Mesendoderm (in vitro differentiated cells): ENCODE measurements at regions not wholly inside any gene's neighbourhood (a gene's known extent, or its start where the extent isn't known, plus 50 kb on each side); places are given as distances from the start of the nearest gene placed in this dataset.

Experiments used
- DNase-seq: peaks from one replicate; pipeline ENCODE4 v3.0.0; 2013
- H2AK5ac ChIP-seq: 2 replicates; pipeline ENCODE4 v1.6.1; 2013; ENCODE audit warnings: low read length, inconsistent platforms
- H2BK120ac ChIP-seq: 2 replicates; pipeline ENCODE4 v1.6.1; 2013; ENCODE audit warnings: low read depth, mild to moderate bottlenecking, low read length, moderate library complexity, mixed read lengths
- H2BK15ac ChIP-seq: replicated peaks from 2 replicates; pipeline ENCODE4 v1.6.1; 2013; ENCODE audit warnings: low read depth, mild to moderate bottlenecking, moderate library complexity
- H2BK5ac ChIP-seq: 2 replicates; pipeline ENCODE4 v1.6.1; 2013; ENCODE audit warnings: low read length, inconsistent platforms
- H3K18ac ChIP-seq: 2 replicates; pipeline ENCODE4 v1.6.1; 2013; ENCODE audit warnings: mild to moderate bottlenecking, low read length, mixed read lengths
- H3K23ac ChIP-seq: one replicate; pipeline ENCODE4 v1.6.1; 2013; ENCODE audit warnings: low read length
- H3K27ac ChIP-seq: 2 replicates; pipeline ENCODE4 v1.5.1; 2013; ENCODE audit warnings: low read depth, mild to moderate bottlenecking, inconsistent platforms, low read length, moderate library complexity
- H3K27me3 ChIP-seq: 2 replicates; pipeline ENCODE4 v1.6.1; 2013; ENCODE audit warnings: low read length, control low read depth, mild to moderate bottlenecking, inconsistent platforms; ENCODE audit not compliant: insufficient read depth, poor library complexity
- H3K36me3 ChIP-seq: 2 replicates; pipeline ENCODE4 v1.6.1; 2013; ENCODE audit warnings: low read length, inconsistent platforms; ENCODE audit not compliant: control insufficient read depth, insufficient read depth
- H3K4ac ChIP-seq: one replicate; pipeline ENCODE4 v1.6.1; 2013; ENCODE audit warnings: low read depth, mild to moderate bottlenecking, low read length, moderate library complexity
- H3K4me1 ChIP-seq: 2 replicates; pipeline ENCODE4 v1.6.1; 2013; ENCODE audit warnings: low read depth, low read length, inconsistent platforms; ENCODE audit not compliant: control insufficient read depth
- H3K4me2 ChIP-seq: 2 replicates; pipeline ENCODE4 v1.6.1; 2013; ENCODE audit warnings: low read length
- H3K4me3 ChIP-seq: 2 replicates; pipeline ENCODE4 v1.5.1; 2013; ENCODE audit warnings: mild to moderate bottlenecking, low read length
- H3K56ac ChIP-seq: one replicate; pipeline ENCODE4 v1.6.1; 2013; ENCODE audit warnings: low read length
- H3K79me1 ChIP-seq: 2 replicates; pipeline ENCODE4 v1.6.1; 2013; ENCODE audit warnings: low read length, inconsistent platforms
- H3K79me2 ChIP-seq: 2 replicates; pipeline ENCODE4 v1.6.1; 2013; ENCODE audit warnings: mild to moderate bottlenecking, low read length; ENCODE audit not compliant: control insufficient read depth, insufficient read depth
- H3K9ac ChIP-seq: 2 replicates; pipeline ENCODE4 v1.6.1; 2013; ENCODE audit warnings: low read length, inconsistent platforms
- H4K5ac ChIP-seq: one replicate; pipeline ENCODE4 v1.6.1; 2013; ENCODE audit warnings: low read length
- H4K8ac ChIP-seq: one replicate; pipeline ENCODE4 v1.6.1; 2013; ENCODE audit warnings: low read depth, mild to moderate bottlenecking, control low read depth, low read length, moderate library complexity
- WGBS: extraction: QIAGEN DNeasy Blood & Tissue Kit; methylation state at CpG from one replicate; pipeline ENCODE4 v1.1.7; 2013; ENCODE audit warnings: low lambda C conversion rate, missing lambda C conversion rate; ENCODE audit not compliant: insufficient coverage; ENCODE audit errors: extremely low coverage; 5-methylcytosine and 5-hydroxymethylcytosine counted together

DNA sequence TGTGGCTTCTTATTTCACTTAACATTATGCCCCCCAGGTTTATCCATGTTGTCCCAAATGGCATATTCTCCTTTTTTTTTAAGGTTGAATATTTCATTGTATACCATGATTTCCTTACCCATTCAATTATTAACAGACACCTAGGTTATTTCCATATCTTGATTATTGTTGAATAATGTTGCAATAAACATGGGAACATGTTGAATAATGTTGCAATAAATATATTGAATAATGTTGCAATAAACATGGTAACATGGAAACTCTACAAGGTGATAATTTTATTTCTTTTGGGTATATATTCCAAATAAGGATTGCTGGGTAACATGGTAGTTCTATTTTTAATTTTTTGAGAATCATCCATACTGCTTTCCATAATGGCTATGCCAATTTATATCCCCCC, 648.1 kb downstream of the MMUT start:
- H2BK120ac ChIP-seq, result no peak overlapping the region
- no peak overlapping the region for H2AK5ac ChIP-seq
- no peak overlapping the region for H2BK15ac ChIP-seq
- no peaks in the 10 kb centered on the region for H3K79me1 ChIP-seq
- H3K56ac ChIP-seq, result no peak overlapping the region
- no peak overlapping the region for H2BK5ac ChIP-seq
- H4K5ac ChIP-seq, result no peak overlapping the region
- no peak overlapping the region for H3K4me3 ChIP-seq
- no peak overlapping the region for H3K9ac ChIP-seq
- H3K36me3 ChIP-seq, result no peaks in the 10 kb centered on the region
- DNase-seq, result no peak
- H3K27ac ChIP-seq, result no peak overlapping the region
- no peak overlapping the region for H3K4me2 ChIP-seq
- H3K4ac ChIP-seq, result no peak overlapping the region
- no peak overlapping the region for H3K18ac ChIP-seq
- no peak overlapping the region for H3K23ac ChIP-seq
- no peaks in the 10 kb centered on the region for H3K4me1 ChIP-seq
- H4K8ac ChIP-seq, result no peak overlapping the region
- H3K79me2 ChIP-seq, result no peaks in the 10 kb centered on the region
- H3K27me3 ChIP-seq, result no peaks in the 10 kb centered on the region

DNA sequence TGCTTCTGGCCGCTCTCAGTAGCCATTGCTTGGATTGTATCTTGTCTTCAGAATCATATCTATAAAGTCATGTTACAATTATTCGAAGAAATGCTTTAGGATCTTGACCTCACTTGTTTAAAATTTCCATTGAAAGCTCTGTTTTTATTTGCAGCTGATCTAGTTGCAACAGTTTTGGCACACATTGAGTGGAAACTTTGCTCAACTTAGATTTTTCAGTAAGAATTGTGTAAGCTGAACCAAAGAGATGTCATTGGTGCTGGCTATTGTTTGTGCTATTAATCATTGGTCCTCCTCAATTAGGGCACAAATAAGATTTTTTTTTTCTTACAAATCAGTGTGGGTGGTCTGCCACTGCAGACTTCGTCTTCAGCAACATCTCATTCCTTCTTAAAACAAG, 649.2 kb downstream of the MMUT start:
- Histone ChIP-seq H3K27ac (no peak overlapping the region), H3K18ac (no peak overlapping the region), H3K27me3 (no peaks in the 10 kb centered on the region), H2BK5ac (no peak overlapping the region), H2BK120ac (no peak overlapping the region), H2AK5ac (no peak overlapping the region), H3K23ac (no peak overlapping the region), H3K79me1 (no peaks in the 10 kb centered on the region), H3K4me1 (no peaks in the 10 kb centered on the region), H4K8ac (no peak overlapping the region), H3K79me2 (no peaks in the 10 kb centered on the region), H3K4me3 (no peak overlapping the region), H3K9ac (no peak overlapping the region), H4K5ac (no peak overlapping the region), H3K36me3 (no peaks in the 10 kb centered on the region), H3K4me2 (no peak overlapping the region), H3K56ac (no peak overlapping the region), H2BK15ac (no peak overlapping the region), H3K4ac (no peak overlapping the region)
- no peak for DNase-seq
- no CpG with 5 or more reads among the region's 3 CpGs for WGBS

- no peak overlapping the region for H2AK5ac ChIP-seq
- no peaks in the 10 kb centered on the region for H3K36me3 ChIP-seq
- H3K79me1 ChIP-seq, result no peaks in the 10 kb centered on the region
- no peak overlapping the region for H3K18ac ChIP-seq
- no peak overlapping the region for H4K5ac ChIP-seq
- no peak overlapping the region for H3K23ac ChIP-seq
- no peaks in the 10 kb centered on the region for H3K27me3 ChIP-seq
- H3K4me3 ChIP-seq, result no peak overlapping the region
- H3K9ac ChIP-seq, result no peak overlapping the region
- H3K4ac ChIP-seq, result no peak overlapping the region
- no peaks in the 10 kb centered on the region for H3K4me1 ChIP-seq
- H2BK5ac ChIP-seq, result no peak overlapping the region
- no peaks in the 10 kb centered on the region for H3K79me2 ChIP-seq
- WGBS, result no CpG with 5 or more reads among the region's 2 CpGs
- no peak overlapping the region for H4K8ac ChIP-seq
- H2BK120ac ChIP-seq, result no peak overlapping the region
- no peak overlapping the region for H3K4me2 ChIP-seq
- no peak overlapping the region for H2BK15ac ChIP-seq
- H3K56ac ChIP-seq, result no peak overlapping the region
- H3K27ac ChIP-seq, result no peak overlapping the region
- no peak for DNase-seq
Measured at GRCh38 chr6:48809700-48810099, 653.4 kb downstream of the MMUT start.

DNA sequence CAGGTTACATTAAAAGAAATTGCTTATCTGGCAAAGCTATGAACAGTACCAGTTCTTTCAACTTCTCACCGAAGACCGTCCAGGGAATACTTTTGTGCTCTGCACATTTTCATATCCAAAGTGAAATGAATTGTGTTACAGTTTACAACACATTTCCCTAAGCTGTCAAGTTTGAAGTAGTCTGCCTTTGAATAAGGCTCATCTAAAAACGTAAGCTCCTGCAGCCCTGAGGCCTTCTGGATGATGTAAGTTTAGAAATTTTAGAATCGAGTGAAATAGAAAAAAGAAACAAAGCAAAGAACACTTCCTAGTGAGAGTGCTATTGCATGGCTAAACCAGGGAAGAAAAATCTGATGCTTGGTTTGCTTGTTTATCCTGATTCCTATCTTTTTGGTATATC, 653.8 kb downstream of the MMUT start:
- no peak overlapping the region for H3K4me3 ChIP-seq
- no peak overlapping the region for H3K56ac ChIP-seq
- no peaks in the 10 kb centered on the region for H3K27me3 ChIP-seq
- H3K23ac ChIP-seq, result no peak overlapping the region
- H3K27ac ChIP-seq, result no peak overlapping the region
- no peak overlapping the region for H3K4me2 ChIP-seq
- no peak for DNase-seq
- H2AK5ac ChIP-seq, result no peak overlapping the region
- no peaks in the 10 kb centered on the region for H3K79me1 ChIP-seq
- WGBS, result no CpG with 5 or more reads among the region's 4 CpGs
- no peaks in the 10 kb centered on the region for H3K36me3 ChIP-seq
- no peak overlapping the region for H2BK120ac ChIP-seq
- H4K5ac ChIP-seq, result no peak overlapping the region
- no peak overlapping the region for H3K18ac ChIP-seq
- H3K79me2 ChIP-seq, result no peaks in the 10 kb centered on the region
- H2BK15ac ChIP-seq, result no peak overlapping the region
- no peaks in the 10 kb centered on the region for H3K4me1 ChIP-seq
- H3K9ac ChIP-seq, result no peak overlapping the region
- H2BK5ac ChIP-seq, result no peak overlapping the region
- H4K8ac ChIP-seq, result no peak overlapping the region
- H3K4ac ChIP-seq, result no peak overlapping the region

GRCh38 chr6:48798296-48798695, 664.8 kb downstream of the MMUT start:
- H3K18ac ChIP-seq, result no peak overlapping the region
- H3K4me2 ChIP-seq, result no peak overlapping the region
- H3K4ac ChIP-seq, result no peak overlapping the region
- no peak overlapping the region for H3K4me3 ChIP-seq
- no peak for DNase-seq
- no peak overlapping the region for H3K23ac ChIP-seq
- H3K56ac ChIP-seq, result no peak overlapping the region
- H3K36me3 ChIP-seq, result no peaks in the 10 kb centered on the region
- H2BK120ac ChIP-seq, result no peak overlapping the region
- H4K5ac ChIP-seq, result no peak overlapping the region
- no peak overlapping the region for H3K9ac ChIP-seq
- no peak overlapping the region for H2AK5ac ChIP-seq
- H3K27ac ChIP-seq, result no peak overlapping the region
- no peak overlapping the region for H4K8ac ChIP-seq
- H3K27me3 ChIP-seq, result no peaks in the 10 kb centered on the region
- H3K79me2 ChIP-seq, result no peaks in the 10 kb centered on the region
- H3K4me1 ChIP-seq, result no peaks in the 10 kb centered on the region
- no CpG with 5 or more reads among the region's 3 CpGs for WGBS
- no peaks in the 10 kb centered on the region for H3K79me1 ChIP-seq
- no peak overlapping the region for H2BK5ac ChIP-seq
- no peak overlapping the region for H2BK15ac ChIP-seq

GRCh38 chr6:48782225-48782624, 671.2 kb upstream of the PTCHD4 start:
- Histone ChIP-seq H3K23ac (no peak overlapping the region), H2BK120ac (no peak overlapping the region), H3K18ac (no peak overlapping the region), H3K27ac (no peak overlapping the region), H3K4ac (no peak overlapping the region), H3K4me3 (no peak overlapping the region), H3K79me1 (no peaks in the 10 kb centered on the region), H3K9ac (no peak overlapping the region), H3K4me2 (no peak overlapping the region), H3K56ac (no peak overlapping the region), H2BK15ac (no peak overlapping the region), H2AK5ac (no peak overlapping the region), H4K5ac (no peak overlapping the region), H4K8ac (no peak overlapping the region), H2BK5ac (no peak overlapping the region), H3K79me2 (no peaks in the 10 kb centered on the region), H3K27me3 (no peaks in the 10 kb centered on the region), H3K4me1 (no peaks in the 10 kb centered on the region), H3K36me3 (no peaks in the 10 kb centered on the region)
- DNase-seq, result no peak
- no CpG with 5 or more reads among the region's 6 CpGs for WGBS
